Skeletal muscle tissue (tissue), 3 donors: ENCODE measurements at regions not wholly inside any gene's neighbourhood (a gene's known extent, or its start where the extent isn't known, plus 50 kb on each side); places are given as distances from the start of the nearest gene placed in this dataset.
"Not testable (repeated sequence)": the region's sequence is repeated elsewhere in the genome, so short reads cannot be mapped to it uniquely, and the experiment has no call there.

Experiments used
- H3K27ac ChIP-seq: one replicate; pipeline ENCODE4 v1.7.0; 2013; ENCODE audit warnings: mild to moderate bottlenecking, low read depth, low read length, inconsistent platforms
- H3K27me3 ChIP-seq, 3 donors: one replicate each; pipeline ENCODE4 v1.7.0; 2013; ENCODE audit warnings: low read length in 3 of 3; ENCODE audit not compliant: control insufficient read depth in 3 of 3, insufficient read depth in 3 of 3
- H3K36me3 ChIP-seq, 3 donors: one replicate each; pipeline ENCODE4 v1.7.0; 2013; ENCODE audit warnings: low read length in 3 of 3; ENCODE audit not compliant: control insufficient read depth in 3 of 3, insufficient read depth in 3 of 3
- H3K4me1 ChIP-seq, 3 donors: one replicate each; pipeline ENCODE4 v1.7.0; 2013; ENCODE audit warnings: low read length in 3 of 3, mild to moderate bottlenecking in 3 of 3; ENCODE audit not compliant: control insufficient read depth in 3 of 3, insufficient read depth in 3 of 3
- H3K4me3 ChIP-seq, 3 donors: one replicate each; pipeline ENCODE4 v1.7.0; 2013; ENCODE audit warnings: low read length in 3 of 3
- H3K9ac ChIP-seq, 3 donors: one replicate each; pipeline ENCODE4 v1.7.0; 2013; ENCODE audit warnings: low read length in 3 of 3, mild to moderate bottlenecking in 3 of 3, moderate library complexity in 2 of 3, low read depth in 1 of 3
- H3K9me3 ChIP-seq, 3 donors: one replicate each; pipeline ENCODE4 v1.7.0; 2013; ENCODE audit warnings: low read length in 3 of 3; ENCODE audit not compliant: control insufficient read depth in 3 of 3
- donor health status: Osteomylitis.

GRCh38 chr13:69234171-69234570 lies 873.5 kb upstream of the ATXN8OS start:
- Histone ChIP-seq H3K9me3 (peaks cover 0 to 6% (median 0%) of the 10 kb centered on the region in 3 donors), H3K27me3 (no peaks in the 10 kb centered on the region), H3K36me3 (no peaks in the 10 kb centered on the region), H3K9ac (no peak overlapping the region), H3K27ac (no peak overlapping the region), H3K4me1 (no peaks in the 10 kb centered on the region), H3K4me3 (no peak overlapping the region)

- Histone ChIP-seq H3K4me1 (no peaks in the 10 kb centered on the region), H3K27ac (no peak overlapping the region), H3K36me3 (no peaks in the 10 kb centered on the region), H3K4me3 (no peak overlapping the region), H3K9ac (no peak overlapping the region), H3K9me3 (no peaks in the 10 kb centered on the region), H3K27me3 (no peaks in the 10 kb centered on the region)
Observed at GRCh38 chr13:69226427-69226826, 881.2 kb upstream of the ATXN8OS start.

GRCh38 chr13:69221633-69222498 lies 885.8 kb upstream of the ATXN8OS start:
- H3K27ac ChIP-seq, H3K4me3 ChIP-seq: not testable (repeated sequence)

GRCh38 chr13:69213396-69213795 lies 894.2 kb upstream of the ATXN8OS start:
- H3K9ac ChIP-seq: no peak overlapping the region
- no peak overlapping the region for H3K4me3 ChIP-seq
- no peak overlapping the region for H3K27ac ChIP-seq
- no peaks in the 10 kb centered on the region for H3K27me3 ChIP-seq
- no peaks in the 10 kb centered on the region for H3K9me3 ChIP-seq
- no peaks in the 10 kb centered on the region for H3K36me3 ChIP-seq
- H3K4me1 ChIP-seq: no peaks in the 10 kb centered on the region

More at GRCh38 chr13:69221633-69222498, 885.8 kb upstream of the ATXN8OS start:
- H3K36me3 ChIP-seq, H3K27me3 ChIP-seq, H3K9me3 ChIP-seq, H3K4me1 ChIP-seq, H3K9ac ChIP-seq: not testable (repeated sequence)

- Histone ChIP-seq H3K9me3 (no peaks in the 10 kb centered on the region), H3K4me3 (no peak overlapping the region), H3K36me3 (no peaks in the 10 kb centered on the region), H3K9ac (no peak overlapping the region), H3K4me1 (no peaks in the 10 kb centered on the region), H3K27me3 (no peaks in the 10 kb centered on the region), H3K27ac (no peak overlapping the region)
Observed at GRCh38 chr13:69204620-69205019, 903.0 kb upstream of the ATXN8OS start.

- Histone ChIP-seq H3K27ac (no peak overlapping the region), H3K4me1 (no peaks in the 10 kb centered on the region), H3K27me3 (no peaks in the 10 kb centered on the region), H3K9me3 (no peaks in the 10 kb centered on the region), H3K9ac (no peak overlapping the region), H3K36me3 (no peaks in the 10 kb centered on the region), H3K4me3 (no peak overlapping the region)
Observed at GRCh38 chr13:69202996-69203395, 904.6 kb upstream of the ATXN8OS start.

- no peak overlapping the region for H3K9ac ChIP-seq
- no peaks in the 10 kb centered on the region for H3K36me3 ChIP-seq
- no peak overlapping the region for H3K4me3 ChIP-seq
- no peak overlapping the region for H3K27ac ChIP-seq
- no peaks in the 10 kb centered on the region for H3K27me3 ChIP-seq
- H3K4me1 ChIP-seq: no peaks in the 10 kb centered on the region
- H3K9me3 ChIP-seq: no peaks in the 10 kb centered on the region
Observed at GRCh38 chr13:69199664-69200063, 908.0 kb upstream of the ATXN8OS start.

- no peaks in the 10 kb centered on the region for H3K27me3 ChIP-seq
- no peaks in the 10 kb centered on the region for H3K9me3 ChIP-seq
- H3K9ac ChIP-seq: no peak overlapping the region
- no peak overlapping the region for H3K4me3 ChIP-seq
- no peaks in the 10 kb centered on the region for H3K36me3 ChIP-seq
- H3K4me1 ChIP-seq: no peaks in the 10 kb centered on the region
- no peak overlapping the region for H3K27ac ChIP-seq
Observed at GRCh38 chr13:69198706-69199105, 908.9 kb upstream of the ATXN8OS start.

- Histone ChIP-seq H3K4me3 (no peak overlapping the region), H3K4me1 (no peaks in the 10 kb centered on the region), H3K27me3 (no peaks in the 10 kb centered on the region), H3K27ac (no peak overlapping the region), H3K36me3 (no peaks in the 10 kb centered on the region), H3K9me3 (no peaks in the 10 kb centered on the region), H3K9ac (no peak overlapping the region)
Observed at GRCh38 chr13:69194130-69194529, 913.5 kb upstream of the ATXN8OS start.

- Histone ChIP-seq H3K9me3 (no peaks in the 10 kb centered on the region), H3K27ac (no peak overlapping the region), H3K4me3 (no peak overlapping the region), H3K27me3 (no peaks in the 10 kb centered on the region), H3K4me1 (no peaks in the 10 kb centered on the region), H3K36me3 (no peaks in the 10 kb centered on the region), H3K9ac (no peak overlapping the region)
Observed at GRCh38 chr13:69180034-69180433, 927.6 kb upstream of the ATXN8OS start.
